LNCaP clone FGC (cell line): ENCODE measurements at regions not wholly inside any gene's neighbourhood (a gene's known extent, or its start where the extent isn't known, plus 50 kb on each side); places are given as distances from the start of the nearest gene placed in this dataset.

Source experiments
- DNase-seq: peaks from one replicate; pipeline ENCODE4 v3.0.0-alpha.2; 2011; ENCODE audit warnings: low read depth
- H3K4me3 ChIP-seq: 2 replicates; pipeline ENCODE4 v1.5.1; 2011; ENCODE audit warnings: mild to moderate bottlenecking, low read depth, low read length, control low read depth
- CTCF ChIP-seq: IDR thresholded peaks from 2 replicates; pipeline ENCODE4 v1.5.1; 2012; ENCODE audit warnings: mild to moderate bottlenecking; ENCODE audit not compliant: control insufficient read depth, insufficient read depth; ENCODE audit errors: extremely low read depth

- TF ChIP-seq CTCF: no peak
- H3K4me3 ChIP-seq: no peak overlapping the region
- DNase-seq: no peak
Observed at GRCh38 chr1:106564192-106564591, 492.3 kb upstream of the PRMT6 start.

- TF ChIP-seq CTCF: no peak
- no peak for DNase-seq
- no peak overlapping the region for H3K4me3 ChIP-seq
Observed at GRCh38 chr1:106568201-106568974, 488.1 kb upstream of the PRMT6 start.

DNA sequence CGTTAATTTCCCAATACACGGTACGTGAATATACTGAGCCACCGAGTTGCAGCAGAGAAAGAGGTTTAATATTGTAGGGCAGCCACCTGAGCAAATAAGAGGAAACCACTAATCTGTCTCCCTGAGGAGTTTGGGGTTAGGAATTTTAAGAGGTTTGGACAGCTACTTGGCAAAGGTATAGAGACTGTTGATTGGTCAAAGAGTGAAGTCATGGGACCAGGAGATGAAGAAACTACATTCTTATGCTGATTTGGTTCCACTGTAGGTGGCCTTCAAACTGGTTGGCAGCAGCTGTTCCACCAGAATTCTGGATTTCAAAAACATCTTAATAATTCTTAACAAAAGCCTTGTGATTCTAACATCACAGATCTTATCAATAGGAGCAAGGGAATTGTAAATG lies 485.4 kb upstream of the PRMT6 start:
- no peak for TF ChIP-seq CTCF
- no peak overlapping the region for H3K4me3 ChIP-seq
- no peak for DNase-seq

DNA sequence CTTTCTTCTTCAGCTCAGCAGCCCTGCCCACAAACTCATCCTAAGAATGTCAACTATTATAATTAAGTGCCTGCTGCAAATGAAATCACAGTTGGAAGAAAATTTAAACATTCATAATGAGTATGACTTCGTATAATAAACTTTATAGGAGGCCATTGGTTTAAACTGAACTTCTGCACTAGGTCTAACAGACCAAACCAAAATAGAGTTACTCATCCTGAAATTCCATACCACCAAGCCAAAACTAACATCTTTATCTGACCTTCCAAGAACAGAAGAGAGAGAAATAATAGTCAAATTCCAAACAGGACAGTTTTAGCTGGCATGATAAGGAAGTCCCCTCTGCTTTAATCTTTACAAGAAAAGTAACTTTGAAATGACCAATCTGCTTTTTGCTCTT lies 472.4 kb upstream of the PRMT6 start:
- no peak for TF ChIP-seq CTCF
- H3K4me3 ChIP-seq: no peak overlapping the region
- DNase-seq: no peak

GRCh38 chr1:106584676-106585075 lies 471.8 kb upstream of the PRMT6 start:
- no peak for TF ChIP-seq CTCF
- DNase-seq: no peak

GRCh38 chr1:106600626-106601025 lies 455.8 kb upstream of the PRMT6 start:
- no peak overlapping the region for H3K4me3 ChIP-seq
- DNase-seq: no peak
- TF ChIP-seq CTCF: no peak

More at GRCh38 chr1:106584676-106585075, 471.8 kb upstream of the PRMT6 start:
- H3K4me3 ChIP-seq: no peak overlapping the region

- no peak for DNase-seq
- H3K4me3 ChIP-seq: no peak overlapping the region
- no peak for TF ChIP-seq CTCF
Observed at GRCh38 chr1:106603616-106604015, 452.9 kb upstream of the PRMT6 start.
